ENCODE measurements at regions not wholly inside any gene's neighbourhood (a gene's known extent, or its start where the extent isn't known, plus 50 kb on each side); places are given as distances from the start of the nearest gene placed in this dataset.
"Not testable (repeated sequence)": the region's sequence is repeated elsewhere in the genome, so short reads cannot be mapped to it uniquely, and the experiment has no call there.

DNA sequence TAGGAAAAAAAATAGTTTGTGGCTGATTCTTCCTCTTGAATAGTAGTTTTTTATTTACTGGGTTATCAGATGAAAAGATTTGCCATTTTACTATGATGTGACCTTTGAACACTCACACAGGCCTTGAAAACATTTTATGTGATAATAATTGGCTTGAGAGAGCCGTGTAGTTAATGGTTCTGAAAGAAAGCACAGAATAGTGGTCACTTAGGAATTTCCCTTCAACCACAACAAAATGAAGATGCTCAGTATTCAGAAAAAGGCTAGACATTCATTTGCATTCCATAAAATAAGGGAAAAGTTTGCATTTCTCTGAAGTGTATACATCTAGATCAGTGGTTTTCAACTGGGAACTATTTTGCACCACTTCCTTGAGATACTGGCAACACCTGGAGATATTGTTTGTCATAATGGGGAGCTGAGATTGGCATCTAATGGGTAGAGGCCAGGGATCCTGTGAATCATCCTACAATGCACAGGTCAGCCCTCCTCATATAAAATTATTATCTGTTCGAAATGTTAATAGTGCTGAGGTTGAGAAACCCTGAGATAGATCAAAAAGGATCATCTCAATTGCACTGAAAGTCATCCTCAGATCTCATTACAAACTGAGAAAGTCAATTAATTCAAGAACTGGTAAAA is 446.4 kb upstream of the CCNG1 start:
- DNase-seq (ENCODE audit: low read depth), result no peak

GRCh38 chr5:162995568-162995967 is 441.8 kb upstream of the CCNG1 start:
- DNase-seq (ENCODE audit: low read depth), result no peak

GRCh38 chr5:162996053-162996452 is 441.3 kb upstream of the CCNG1 start:
- DNase-seq (ENCODE audit: low read depth), result no peak

GRCh38 chr5:163005949-163006348 is 431.4 kb upstream of the CCNG1 start:
- DNase-seq (ENCODE audit: low read depth), result no peak

GRCh38 chr5:163022582-163023128 is 414.7 kb upstream of the CCNG1 start:
- DNase-seq (ENCODE audit: low read depth), result no peak

DNA sequence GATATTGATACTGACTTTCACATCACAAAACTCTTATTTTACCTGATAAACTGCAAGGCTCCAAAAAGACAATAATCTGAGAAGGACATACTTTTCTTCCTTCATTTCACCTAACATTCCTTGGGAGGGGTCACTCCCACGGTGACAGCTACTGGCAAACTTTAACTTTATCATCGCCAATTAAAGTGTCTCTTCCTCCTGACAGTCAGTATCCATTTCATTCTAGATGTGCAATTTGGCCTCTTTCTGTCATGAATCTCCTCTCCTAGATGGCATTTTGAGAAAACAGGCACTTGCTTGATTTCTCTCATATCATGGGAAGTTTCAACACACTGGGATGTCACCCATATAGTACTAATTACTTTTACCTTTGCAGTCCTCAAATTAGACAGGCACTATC is 413.5 kb upstream of the CCNG1 start:
- no peak for DNase-seq (ENCODE audit: low read depth)

DNA sequence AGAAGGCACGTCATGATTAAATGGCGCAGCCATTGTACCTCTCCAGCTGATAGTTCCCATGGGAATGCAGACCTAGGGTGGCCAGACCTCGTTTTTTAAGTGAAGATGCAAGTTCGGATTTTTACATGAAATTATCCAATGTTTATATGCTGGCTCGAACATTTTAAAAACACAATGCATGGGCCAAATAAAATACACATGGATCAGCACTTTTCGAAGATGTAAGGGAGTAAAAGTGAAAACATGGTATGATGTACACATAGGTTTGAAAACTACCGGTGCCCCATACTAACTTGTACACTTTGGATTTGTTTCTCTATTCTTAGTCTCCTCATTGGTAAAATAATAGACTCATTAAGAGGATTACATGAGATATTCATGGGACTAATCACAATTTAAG is 412.5 kb upstream of the CCNG1 start:
- no peak for DNase-seq (ENCODE audit: low read depth)

DNA sequence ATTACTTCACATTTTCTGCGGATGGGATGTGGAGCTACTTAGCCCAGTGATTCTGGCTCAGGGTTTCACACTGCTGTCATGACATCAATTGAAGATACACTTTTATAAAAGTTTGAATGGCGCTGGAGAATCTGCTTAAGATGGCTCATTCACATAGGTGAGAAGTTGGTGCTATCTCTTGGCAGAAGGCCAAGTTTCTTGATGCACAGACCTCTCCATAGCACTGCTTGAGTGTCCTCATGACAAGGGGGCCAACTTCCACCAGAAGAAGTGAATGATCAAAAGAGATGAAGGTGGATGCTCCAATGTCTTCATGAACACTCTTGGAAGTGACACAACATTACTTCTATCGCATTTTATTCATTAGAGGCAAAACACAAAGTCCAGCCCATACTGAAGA is 403.7 kb upstream of the CCNG1 start:
- no peak for DNase-seq (ENCODE audit: low read depth)

DNA sequence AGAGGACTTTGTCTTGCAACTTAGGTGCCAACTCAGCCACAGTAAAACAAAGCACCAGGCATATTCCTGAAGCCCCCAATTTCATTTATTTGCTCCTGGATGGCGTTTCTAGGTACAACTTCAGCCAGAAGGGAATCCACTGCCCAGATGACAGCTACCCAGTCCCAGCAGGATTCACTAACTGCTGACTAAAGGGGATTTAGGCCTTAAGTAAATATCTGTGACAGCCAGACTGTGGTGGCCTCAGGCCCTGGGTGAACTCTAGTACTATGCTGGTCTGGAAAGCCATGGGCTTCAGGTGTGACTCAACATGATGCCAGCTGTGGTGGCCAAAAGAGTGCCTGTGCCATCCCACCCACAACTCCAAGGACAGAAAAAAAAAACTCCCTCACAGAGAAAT is 396.1 kb upstream of the CCNG1 start:
- no peak for DNase-seq (ENCODE audit: low read depth)

DNA sequence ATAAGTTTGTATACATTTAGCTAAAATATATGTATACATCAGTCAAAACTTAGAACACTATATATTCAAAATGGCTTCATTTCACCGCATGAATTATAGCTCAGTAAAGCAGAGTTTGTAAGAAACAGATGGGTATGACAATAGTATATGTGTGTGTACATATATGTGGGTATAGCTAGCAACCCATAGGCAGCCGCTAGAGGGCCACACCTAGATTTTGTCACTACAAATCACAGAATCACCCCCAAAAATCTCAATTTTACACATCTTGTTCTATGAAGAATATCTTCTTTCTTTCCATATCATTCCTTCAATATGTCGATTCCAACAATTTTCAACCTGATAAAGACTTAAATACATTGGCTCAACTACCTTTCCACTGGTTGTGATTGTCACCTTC is 357.8 kb upstream of the CCNG1 start:
- no peak for DNase-seq (ENCODE audit: low read depth)

DNA sequence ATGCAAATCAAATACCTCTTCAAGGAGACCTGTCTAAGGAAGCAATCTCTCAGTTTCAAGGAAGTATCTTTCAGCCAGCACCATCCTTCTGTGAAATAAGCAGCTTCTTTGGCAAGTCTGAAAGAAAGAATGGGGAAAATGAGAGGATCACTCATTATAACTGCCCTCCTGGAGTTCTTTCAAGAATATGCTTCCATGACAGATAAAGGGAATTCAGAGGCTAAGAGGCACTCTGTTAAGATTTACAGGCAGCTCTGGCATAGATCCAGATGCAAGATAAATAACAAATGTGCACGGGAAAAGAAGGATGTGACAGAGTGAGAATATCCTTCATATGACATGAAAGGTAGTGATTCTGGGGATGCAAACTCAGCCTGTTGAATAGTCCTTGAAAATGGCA is 348.2 kb upstream of the CCNG1 start:
- DNase-seq (ENCODE audit: low read depth), result no peak

DNA sequence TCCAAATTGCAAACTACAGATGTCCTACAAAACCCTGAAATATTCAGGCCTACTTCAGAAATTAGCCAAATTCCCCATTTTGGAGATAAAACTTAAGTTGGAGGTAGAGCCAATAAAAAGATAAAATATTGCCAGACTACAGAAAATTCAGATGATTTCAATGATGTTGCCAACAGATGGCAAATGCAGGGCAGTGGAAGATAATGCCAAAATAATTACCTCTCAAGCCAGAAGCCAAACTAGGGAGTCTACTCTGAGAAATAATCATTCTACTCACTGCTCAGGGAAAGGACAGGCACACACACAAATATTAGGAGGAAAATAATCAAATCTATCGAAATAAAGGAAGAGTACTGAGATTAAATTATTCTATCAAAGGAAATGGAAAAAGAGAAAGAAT is 347.5 kb upstream of the CCNG1 start:
- DNase-seq (ENCODE audit: low read depth), result no peak

DNA sequence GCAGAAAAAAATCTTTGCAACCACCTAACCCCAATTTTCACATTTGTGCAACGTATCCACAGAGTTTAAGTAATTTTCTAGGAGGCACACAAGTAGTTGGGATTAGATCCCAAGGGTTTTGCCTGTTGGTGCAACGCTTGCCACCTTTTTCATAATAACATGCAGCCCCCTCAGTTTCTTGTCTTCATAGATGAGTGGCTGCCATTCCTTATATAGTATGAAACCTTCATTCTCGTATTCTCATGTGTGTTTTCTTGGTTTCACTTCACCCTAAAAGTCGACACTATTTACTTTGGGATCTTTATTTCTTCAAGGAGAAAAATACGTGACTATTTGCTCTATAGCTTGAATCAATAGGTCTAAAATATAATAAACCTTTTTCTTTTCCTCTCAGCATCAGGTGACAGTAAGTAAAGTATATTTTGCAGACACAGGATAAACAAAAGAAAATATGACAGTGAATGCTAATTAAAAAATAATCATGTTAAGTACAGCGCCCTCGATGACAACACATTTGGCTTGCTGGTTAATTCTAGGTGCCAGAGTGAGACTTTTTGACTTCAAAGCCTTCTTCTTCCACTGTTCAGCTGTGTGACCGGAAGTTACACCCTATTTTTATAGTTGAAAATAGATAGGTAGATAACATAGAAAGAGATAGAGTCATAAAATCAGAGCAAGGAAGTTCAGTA is 342.8 kb upstream of the CCNG1 start:
- no peak for DNase-seq (ENCODE audit: low read depth)

DNA sequence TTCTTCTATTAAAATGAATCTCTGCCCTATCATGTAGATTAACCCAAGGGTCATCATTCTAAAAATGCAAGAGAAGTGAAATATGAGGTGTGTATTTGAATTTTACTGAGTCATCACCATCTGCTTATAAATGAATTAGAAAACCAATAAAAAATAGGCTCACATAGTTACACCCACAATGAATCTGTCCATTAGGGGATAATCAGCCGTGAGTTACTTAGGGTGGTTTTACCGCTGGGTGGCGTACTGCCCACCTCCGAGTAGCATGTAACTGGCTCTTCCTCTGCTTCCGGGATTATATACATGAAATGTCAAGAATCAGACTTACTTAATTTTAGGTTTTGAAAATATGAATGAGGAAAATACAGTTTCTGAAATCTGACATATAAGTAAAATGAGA is 332.9 kb upstream of the CCNG1 start:
- no peak for DNase-seq (ENCODE audit: low read depth)

DNA sequence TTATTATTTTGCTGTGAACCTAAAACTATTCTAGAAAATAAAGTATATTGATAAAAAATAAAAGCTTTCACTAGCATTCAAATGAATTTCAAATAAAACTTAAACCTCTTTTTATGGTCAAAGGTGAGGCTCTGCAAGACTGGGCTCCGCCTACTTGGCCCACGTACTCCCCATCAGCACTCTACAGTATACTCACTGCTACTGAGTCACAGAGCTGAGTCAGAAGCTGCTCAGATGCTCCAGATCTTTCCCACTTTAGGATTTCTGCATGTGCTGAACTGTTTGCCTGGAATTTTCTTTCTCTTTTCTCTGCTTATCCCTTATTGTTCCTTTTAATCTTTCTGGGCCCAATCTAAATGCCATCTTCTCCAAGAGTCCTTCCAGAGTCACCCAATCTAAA is 331.9 kb upstream of the CCNG1 start:
- DNase-seq (ENCODE audit: low read depth), result peak; percentile 4

DNA sequence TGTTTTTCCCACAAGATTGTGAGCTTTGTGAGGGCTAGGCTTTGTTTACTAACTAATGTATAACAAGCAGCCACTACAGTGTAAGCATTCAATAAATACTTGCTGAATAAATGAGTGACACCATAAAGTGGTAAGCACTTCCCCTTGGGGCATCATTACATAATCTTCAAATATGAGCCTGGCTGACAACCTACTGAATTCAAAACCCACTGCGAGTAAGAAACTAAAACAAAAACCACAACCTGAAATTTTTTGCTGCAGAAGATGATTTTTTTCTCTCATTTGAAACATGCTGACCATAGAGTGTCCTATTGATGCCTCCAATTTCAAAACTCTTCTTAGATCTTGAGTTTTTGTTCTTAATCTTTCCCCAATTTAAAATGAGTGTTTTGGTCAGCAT is 331.3 kb upstream of the CCNG1 start:
- DNase-seq (ENCODE audit: low read depth), result no peak

- DNase-seq (ENCODE audit: low read depth), result no peak
These were observed 329.0 kb upstream of the CCNG1 start for GRCh38 chr5:163108351-163108750.

GRCh38 chr5:163115011-163115410 is 322.4 kb upstream of the CCNG1 start:
- DNase-seq (ENCODE audit: low read depth), result no peak

DNA sequence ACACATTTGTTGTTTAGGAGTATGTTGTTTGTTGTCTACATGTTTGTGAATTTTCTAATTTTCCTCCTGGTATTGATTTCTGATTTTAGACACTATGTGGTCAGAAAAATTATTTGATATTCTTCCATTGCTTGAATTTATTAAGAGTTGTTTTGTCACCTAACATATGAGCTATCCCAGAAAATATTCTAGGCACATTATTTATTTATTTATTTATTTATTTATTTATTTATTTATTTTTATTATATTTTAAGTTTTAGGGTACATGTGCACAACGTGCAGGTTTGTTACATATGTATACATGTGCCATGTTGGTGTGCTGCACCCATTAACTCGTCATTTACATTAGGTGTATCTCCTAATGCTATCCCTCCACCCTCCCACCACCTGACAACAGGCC is 320.8 kb upstream of the CCNG1 start:
- DNase-seq (ENCODE audit: low read depth), result not testable (repeated sequence)

DNA sequence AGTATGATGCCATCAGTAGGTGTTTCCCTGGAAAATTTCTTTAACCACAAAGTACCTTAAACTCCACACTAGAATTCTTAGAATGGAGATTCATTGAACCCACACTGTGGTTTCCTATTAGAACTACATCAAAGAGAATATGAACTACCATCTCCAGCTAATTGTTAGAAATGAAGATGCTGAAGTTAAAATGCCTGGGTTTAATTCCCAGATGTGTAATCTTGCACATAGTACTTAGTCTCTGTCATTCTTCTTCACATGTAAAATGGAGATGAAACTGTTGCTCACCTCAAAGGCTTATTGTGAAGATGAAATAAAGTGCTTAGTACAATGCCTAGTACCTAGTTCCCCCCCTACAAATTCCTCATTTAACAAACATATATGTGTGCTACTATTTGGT is 303.3 kb upstream of the CCNG1 start:
- no peak for DNase-seq (ENCODE audit: low read depth)

DNA sequence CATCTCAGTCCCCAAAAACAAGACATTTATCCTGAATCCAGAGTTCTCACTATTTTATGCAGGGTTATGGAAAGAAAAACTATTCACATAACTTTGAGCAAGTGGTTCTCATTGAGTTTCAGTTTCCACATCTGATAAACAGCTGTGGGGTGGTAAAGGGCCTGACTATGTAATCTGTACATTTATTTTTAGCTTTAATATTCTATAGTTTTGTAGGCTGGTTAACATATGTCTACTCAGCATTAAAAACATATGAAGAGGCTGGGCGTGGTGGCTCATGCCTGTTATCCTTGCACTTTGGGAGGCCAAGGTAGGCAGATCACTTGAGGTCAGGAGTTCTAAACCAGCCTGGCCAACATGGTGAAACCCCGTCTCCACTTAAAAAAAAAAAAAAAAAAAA is 301.5 kb upstream of the CCNG1 start:
- no peak for DNase-seq (ENCODE audit: low read depth)

DNA sequence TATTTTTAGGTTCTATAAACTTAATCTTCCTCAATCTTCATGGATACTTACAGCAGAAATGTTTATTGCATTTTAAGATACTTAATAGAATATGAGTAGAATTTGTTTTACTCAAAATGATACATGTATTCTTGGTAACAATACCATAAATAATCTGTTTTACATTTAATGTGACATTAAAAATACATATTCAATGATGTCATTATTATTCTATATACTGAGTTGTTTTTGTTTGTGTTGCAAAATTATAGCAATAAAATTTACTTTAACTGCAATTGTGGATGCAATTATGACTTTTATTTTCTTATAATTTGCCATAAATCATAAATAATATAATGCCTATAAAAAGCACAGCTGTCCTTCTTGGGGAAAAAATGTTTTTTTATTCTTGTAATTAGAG is 275.9 kb upstream of the CCNG1 start:
- DNase-seq (ENCODE audit: low read depth), result no peak

- DNase-seq (ENCODE audit: low read depth), result no peak
These were observed 274.8 kb upstream of the CCNG1 start for GRCh38 chr5:163162645-163163044.

DNA sequence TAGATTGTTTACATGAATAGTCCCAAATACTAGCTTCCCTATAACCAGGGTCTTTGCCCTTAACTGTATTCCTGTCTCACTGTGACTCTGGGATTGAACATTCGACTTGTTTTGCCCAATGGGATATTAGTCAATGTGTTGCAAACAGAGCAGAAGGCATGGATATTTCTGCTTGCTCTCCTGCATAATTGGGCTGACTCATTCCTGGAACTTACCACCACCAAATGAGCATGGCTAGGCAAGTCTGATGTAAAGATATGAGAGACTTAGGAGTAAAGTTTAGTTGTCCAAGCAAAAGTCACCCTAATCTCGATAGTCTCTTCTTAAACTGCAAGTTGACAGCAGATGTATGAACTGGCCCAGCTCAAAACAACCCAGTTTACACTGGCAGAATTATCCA is 273.5 kb upstream of the CCNG1 start:
- DNase-seq (ENCODE audit: low read depth), result no peak
